ENCODE measurements at regions not wholly inside any gene's neighbourhood (a gene's known extent, or its start where the extent isn't known, plus 50 kb on each side); places are given as distances from the start of the nearest gene placed in this dataset.

DNA sequence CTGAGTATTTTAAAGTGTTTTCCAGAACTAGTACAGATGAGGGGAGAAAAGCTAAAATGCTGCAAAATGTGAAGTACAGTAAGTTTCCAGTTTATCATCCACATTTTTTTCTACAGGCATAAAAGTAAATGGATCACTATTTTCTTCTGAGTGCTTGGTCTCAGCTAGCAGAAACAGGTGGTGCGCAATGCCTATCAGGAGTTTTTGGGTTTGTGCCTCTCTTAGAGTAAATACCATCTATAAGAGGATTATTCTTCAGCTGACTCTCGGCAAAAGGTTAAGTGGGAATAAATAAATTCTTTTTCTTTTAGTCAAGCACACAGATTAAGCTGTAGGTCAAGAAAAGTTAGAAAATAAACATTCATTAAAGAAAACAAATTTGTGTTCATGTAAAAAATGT, 1027.7 kb downstream of the PLOD2 start:
- DNase-seq: no peak
- no peaks in the 10 kb centered on the region for H3K27me3 ChIP-seq (ENCODE audit: insufficient read depth, low read length)

More for the DNA sequence above, 1027.7 kb downstream of the PLOD2 start:
- Mint-ChIP-seq H3K4me1 (peaks cover 0 to 8% of the 10 kb centered on the region in 2 experiments; a peak in 3 of 4 replicates), H3K4me3 (no peak overlapping the region), H3K9me3 (no peaks in the 10 kb centered on the region), H3K27me3 (ENCODE audit: low read depth) (no peaks in the 10 kb centered on the region), H3K36me3 (ENCODE audit: insufficient read depth in 1 of 3, low read depth in 3 of 3) (no peaks in the 10 kb centered on the region), H3K27ac (no peak overlapping the region; a peak in 1 of 7 replicates)
- Histone ChIP-seq H2BK15ac (ENCODE audit: low read depth, low read length) (no peak overlapping the region), H2BK120ac (ENCODE audit: low read depth, low read length, poor library complexity, severe bottlenecking) (no peak overlapping the region), H3K9ac (ENCODE audit: extremely low read depth, insufficient read length, low read length) (no peak overlapping the region), H3K14ac (ENCODE audit: insufficient read depth, low read length) (no peak overlapping the region), H3K56ac (ENCODE audit: insufficient read length, low read depth, low read length) (no peak overlapping the region), H4K8ac (replicated peaks; ENCODE audit: insufficient read length, low read depth, low read length) (no peak overlapping the region), H2AK5ac (ENCODE audit: insufficient read length, low read length) (no peak overlapping the region), H3K79me2 (ENCODE audit: insufficient read depth, low read length) (no peaks in the 10 kb centered on the region), H2BK12ac (ENCODE audit: insufficient read length, low read depth, low read length) (no peak overlapping the region), H2AFZ (ENCODE audit: low read length) (no peak overlapping the region), H3K27ac (ENCODE audit: insufficient read length, low read depth, low read length) (no peak overlapping the region), H3K23ac (ENCODE audit: insufficient read length, low read depth, low read length) (no peak overlapping the region), H4K91ac (ENCODE audit: insufficient read length, low read depth, low read length) (no peak overlapping the region), H3K23me2 (ENCODE audit: insufficient read length, low read depth, low read length, poor library complexity, severe bottlenecking) (no peaks in the 10 kb centered on the region), H2BK20ac (ENCODE audit: low read depth, low read length, poor library complexity, severe bottlenecking) (no peak overlapping the region), H3K4ac (ENCODE audit: low read depth, low read length) (no peak overlapping the region), H3T11ph (ENCODE audit: low read length) (no peak overlapping the region), H3K79me1 (ENCODE audit: insufficient read depth, low read depth, low read length, poor library complexity, severe bottlenecking) (no peaks in the 10 kb centered on the region), H3K18ac (ENCODE audit: insufficient read length, low read depth, low read length) (no peak overlapping the region), H4K5ac (ENCODE audit: insufficient read length, low read depth, low read length) (no peak overlapping the region), H3K4me1 (ENCODE audit: insufficient read depth, low read length) (no peaks in the 10 kb centered on the region), H3K4me2 (ENCODE audit: insufficient read depth, insufficient read length, low read length) (no peak overlapping the region), H2BK5ac (ENCODE audit: insufficient read length, low read length) (no peak overlapping the region), H3K9me3 (ENCODE audit: control insufficient read depth, low read depth, low read length) (no peaks in the 10 kb centered on the region), H4K20me1 (ENCODE audit: control insufficient read depth, insufficient read depth, insufficient read length) (no peaks in the 10 kb centered on the region)
- TF ChIP-seq, protein P1, sequence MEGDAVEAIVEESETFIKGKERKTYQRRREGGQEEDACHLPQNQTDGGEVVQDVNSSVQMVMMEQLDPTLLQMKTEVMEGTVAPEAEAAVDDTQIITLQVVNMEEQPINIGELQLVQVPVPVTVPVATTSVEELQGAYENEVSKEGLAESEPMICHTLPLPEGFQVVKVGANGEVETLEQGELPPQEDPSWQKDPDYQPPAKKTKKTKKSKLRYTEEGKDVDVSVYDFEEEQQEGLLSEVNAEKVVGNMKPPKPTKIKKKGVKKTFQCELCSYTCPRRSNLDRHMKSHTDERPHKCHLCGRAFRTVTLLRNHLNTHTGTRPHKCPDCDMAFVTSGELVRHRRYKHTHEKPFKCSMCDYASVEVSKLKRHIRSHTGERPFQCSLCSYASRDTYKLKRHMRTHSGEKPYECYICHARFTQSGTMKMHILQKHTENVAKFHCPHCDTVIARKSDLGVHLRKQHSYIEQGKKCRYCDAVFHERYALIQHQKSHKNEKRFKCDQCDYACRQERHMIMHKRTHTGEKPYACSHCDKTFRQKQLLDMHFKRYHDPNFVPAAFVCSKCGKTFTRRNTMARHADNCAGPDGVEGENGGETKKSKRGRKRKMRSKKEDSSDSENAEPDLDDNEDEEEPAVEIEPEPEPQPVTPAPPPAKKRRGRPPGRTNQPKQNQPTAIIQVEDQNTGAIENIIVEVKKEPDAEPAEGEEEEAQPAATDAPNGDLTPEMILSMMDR (conservative IDR thresholded peaks at IDR 0.05): no peak
- no CpG with 5 or more reads among the region's 2 CpGs for WGBS (ENCODE audit: extremely low coverage, insufficient read length, low lambda C conversion rate)

All from H9 (cell line).